ENCODE measurements at regions not wholly inside any gene's neighbourhood (a gene's known extent, or its start where the extent isn't known, plus 50 kb on each side); places are given as distances from the start of the nearest gene placed in this dataset.

DNA sequence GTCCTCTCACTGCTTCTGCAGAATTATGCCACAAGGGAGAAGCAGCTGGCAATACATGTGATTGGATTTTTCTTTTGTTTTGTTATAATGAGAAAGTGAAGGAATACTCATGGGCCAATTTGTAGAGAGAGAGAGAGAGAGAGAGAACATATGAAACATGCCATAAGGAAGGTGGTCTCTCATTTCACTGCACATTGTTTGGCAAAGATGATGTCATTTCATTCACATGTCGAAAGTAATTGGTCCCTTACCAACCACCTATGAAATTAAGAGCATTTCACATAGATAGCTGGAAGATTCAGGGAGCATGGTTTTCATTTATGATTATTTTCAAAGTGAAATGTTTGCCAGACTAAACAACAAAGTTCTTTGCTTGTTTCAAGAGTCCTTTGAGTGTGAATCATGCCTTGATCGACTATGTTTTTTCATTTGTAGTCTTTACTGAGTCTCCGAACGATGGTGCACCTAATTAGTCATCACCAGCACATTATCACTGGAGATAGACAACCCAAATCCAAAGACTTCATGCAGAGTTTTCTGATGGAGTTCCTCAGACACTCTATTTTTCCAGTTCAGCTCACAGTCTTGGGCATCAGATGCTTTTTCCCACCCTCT is 130.1 kb upstream of the ZEB1 start:
- no peak for DNase-seq
- Histone ChIP-seq H3K36me3 (no peaks in the 10 kb centered on the region), H3K9me3 (no peaks in the 10 kb centered on the region), H3K4me1 (no peaks in the 10 kb centered on the region), H3K27me3 (no peaks in the 10 kb centered on the region), H3K4me3 (ENCODE audit: low read depth, low read length) (no peak overlapping the region)
- TF ChIP-seq CTCF (IDR thresholded peaks at IDR 0.05; ENCODE audit: low read depth, low read length), result no peak

- H3K4me3 ChIP-seq (ENCODE audit: low read depth, low read length), result no peak overlapping the region
- no peaks in the 10 kb centered on the region for H3K27me3 ChIP-seq
- DNase-seq, result no peak
- TF ChIP-seq CTCF (IDR thresholded peaks at IDR 0.05; ENCODE audit: low read depth, low read length), result no peak
- H3K4me1 ChIP-seq, result no peaks in the 10 kb centered on the region
- H3K36me3 ChIP-seq, result no peaks in the 10 kb centered on the region
- no peaks in the 10 kb centered on the region for H3K9me3 ChIP-seq
These were observed 128.5 kb upstream of the ZEB1 start for GRCh38 chr10:31190488-31190887.

DNA sequence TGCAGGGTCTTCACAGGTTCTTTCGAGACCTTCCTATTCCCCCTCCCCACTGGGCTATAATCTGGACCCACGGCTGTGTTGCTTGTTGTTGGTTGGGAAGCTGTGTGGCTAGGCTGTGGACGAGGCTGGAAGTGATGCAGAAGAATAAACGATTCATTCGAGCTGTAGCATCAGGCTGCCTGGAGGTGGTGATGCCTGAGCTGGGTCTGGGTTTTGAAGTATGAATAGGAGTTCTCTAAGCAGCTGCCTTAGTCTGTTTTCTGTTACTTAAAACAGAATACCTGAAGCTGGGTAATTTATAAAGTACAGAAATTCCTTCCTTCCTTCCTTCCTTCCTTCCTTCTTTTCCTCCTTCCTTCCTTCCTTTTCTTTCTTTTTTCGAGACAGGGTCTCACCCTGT is 126.5 kb upstream of the ZEB1 start:
- Histone ChIP-seq H3K4me3 (ENCODE audit: low read depth, low read length) (no peak overlapping the region), H3K36me3 (no peaks in the 10 kb centered on the region), H3K9me3 (no peaks in the 10 kb centered on the region)

GRCh38 chr10:31194986-31195385 is 124.0 kb upstream of the ZEB1 start:
- H3K4me3 ChIP-seq (ENCODE audit: low read depth, low read length), result no peak overlapping the region
- no peaks in the 10 kb centered on the region for H3K36me3 ChIP-seq
- H3K4me1 ChIP-seq, result no peaks in the 10 kb centered on the region
- H3K27me3 ChIP-seq, result no peaks in the 10 kb centered on the region
- DNase-seq, result peak; percentile 60
- H3K9me3 ChIP-seq, result no peaks in the 10 kb centered on the region
- TF ChIP-seq CTCF (IDR thresholded peaks at IDR 0.05; ENCODE audit: low read depth, low read length), result no peak

More for the DNA sequence above, 126.5 kb upstream of the ZEB1 start:
- Histone ChIP-seq H3K4me1 (no peaks in the 10 kb centered on the region), H3K27me3 (no peaks in the 10 kb centered on the region)
- TF ChIP-seq CTCF (IDR thresholded peaks at IDR 0.05; ENCODE audit: low read depth, low read length), result no peak
- no peak for DNase-seq

GRCh38 chr10:31197886-31198285 is 121.1 kb upstream of the ZEB1 start:
- H3K4me3 ChIP-seq (ENCODE audit: low read depth, low read length), result no peak overlapping the region
- no peaks in the 10 kb centered on the region for H3K4me1 ChIP-seq
- no peak for DNase-seq
- no peaks in the 10 kb centered on the region for H3K36me3 ChIP-seq
- H3K9me3 ChIP-seq, result no peaks in the 10 kb centered on the region
- TF ChIP-seq CTCF (IDR thresholded peaks at IDR 0.05; ENCODE audit: low read depth, low read length), result no peak
- no peaks in the 10 kb centered on the region for H3K27me3 ChIP-seq

DNA sequence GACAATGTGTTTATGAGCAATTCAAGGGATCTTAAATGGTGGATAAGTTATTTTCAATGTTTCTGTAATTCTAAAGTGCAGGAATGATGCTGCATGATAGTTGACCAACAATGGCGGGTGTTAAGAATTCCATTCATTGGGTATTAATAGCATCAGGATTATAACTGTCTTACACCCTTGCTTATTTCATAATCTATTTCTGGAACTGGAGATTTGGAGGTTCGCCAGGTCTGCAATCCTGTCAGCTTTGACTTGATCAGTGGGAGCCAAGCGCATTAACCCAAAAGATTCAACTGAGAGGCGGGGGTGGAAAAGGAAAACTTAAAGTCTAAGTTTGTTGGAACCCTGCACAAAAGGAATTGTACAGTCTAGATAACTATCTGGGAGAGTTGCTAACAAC is 114.9 kb upstream of the ZEB1 start:
- no peaks in the 10 kb centered on the region for H3K4me1 ChIP-seq
- H3K4me3 ChIP-seq (ENCODE audit: low read depth, low read length), result no peak overlapping the region
- no peaks in the 10 kb centered on the region for H3K27me3 ChIP-seq
- TF ChIP-seq CTCF (IDR thresholded peaks at IDR 0.05; ENCODE audit: low read depth, low read length), result no peak
- DNase-seq, result no peak
- no peaks in the 10 kb centered on the region; the same call in 1 of the 2 replicates for H3K9me3 ChIP-seq
- no peaks in the 10 kb centered on the region for H3K36me3 ChIP-seq
